IMR-90 (cell line): ENCODE measurements at regions not wholly inside any gene's neighbourhood (a gene's known extent, or its start where the extent isn't known, plus 50 kb on each side); places are given as distances from the start of the nearest gene placed in this dataset.

Source experiments
- ATAC-seq: fragments of 200-7000 bp; cut with Tn5 transposase; 2 replicates; pipeline ENCODE4 v1.9.1; 2020; ENCODE audit warnings: low read depth, mild to moderate bottlenecking, moderate library complexity
- BruUV-seq: library from RNA; stranded (reverse); fragments of 400-500 nt; replicated peaks from 2 replicates; lab custom pipeline; 2021; lab: Mats Ljungman, UMichigan
- CTCF ChIA-PET: fragments of 300-600 bp; formaldehyde crosslinking; extraction: SDS; loops from one replicate; lab custom pipeline; 2021; ENCODE audit warnings: antibody characterized with exemption; lab: Yijun Ruan, JAX
- POLR2A ChIA-PET: fragments of 300-600 bp; sonication (Branson Sonifier 250); formaldehyde crosslinking; loops from one replicate; lab custom pipeline; 2022; ENCODE audit warnings: antibody characterized with exemption; ENCODE audit not compliant: unreplicated experiment; lab: Charles Lee
- DNase-seq: peaks from one replicate; pipeline ENCODE4 v3.0.0; 2013
- H2AFZ ChIP-seq: replicated peaks from 2 replicates; pipeline ENCODE3; 2013; ENCODE audit warnings: low read length, mild to moderate bottlenecking; ENCODE audit not compliant: poor library complexity
- H2AK5ac ChIP-seq: 2 replicates; pipeline ENCODE4 v1.6.1; 2013; ENCODE audit warnings: low read depth, low read length, inconsistent platforms
- H2AK9ac ChIP-seq: replicated peaks from 2 replicates; pipeline ENCODE3; 2013; ENCODE audit warnings: mild to moderate bottlenecking, low read depth, low read length, moderate library complexity; ENCODE audit not compliant: poor library complexity
- H2BK120ac ChIP-seq: 2 replicates; pipeline ENCODE4 v1.6.1; 2013; ENCODE audit warnings: low read depth, low read length, inconsistent platforms
- H2BK15ac ChIP-seq: 3 replicates; pipeline ENCODE4 v1.6.1; 2013; ENCODE audit warnings: low read depth, low read length, inconsistent platforms
- H2BK20ac ChIP-seq: 2 replicates; pipeline ENCODE4 v1.6.1; 2013; ENCODE audit warnings: low read depth, mild to moderate bottlenecking, inconsistent platforms, low read length, moderate library complexity
- H2BK5ac ChIP-seq: 2 replicates; pipeline ENCODE4 v1.6.1; 2013; ENCODE audit warnings: mild to moderate bottlenecking, low read depth, low read length, inconsistent platforms; ENCODE audit not compliant: poor library complexity, severe bottlenecking
- H3K14ac ChIP-seq: replicated peaks from 2 replicates; pipeline ENCODE4 v1.6.1; 2013; ENCODE audit warnings: low read depth, low read length, inconsistent platforms
- H3K18ac ChIP-seq: 2 replicates; pipeline ENCODE4 v1.6.1; 2013; ENCODE audit warnings: low read depth, low read length, control low read depth
- H3K23ac ChIP-seq: 2 replicates; pipeline ENCODE4 v1.6.1; 2013; ENCODE audit warnings: low read depth, low read length, inconsistent platforms
- H3K27ac ChIP-seq: 2 replicates; pipeline ENCODE4 v1.5.1; 2013; ENCODE audit warnings: mild to moderate bottlenecking, control low read depth, low read length; ENCODE audit not compliant: insufficient read depth
- H3K27me3 ChIP-seq: 2 replicates; pipeline ENCODE4 v1.6.1; 2013; ENCODE audit warnings: low read length; ENCODE audit not compliant: control insufficient read depth, insufficient read depth
- H3K36me3 ChIP-seq: 2 replicates; pipeline ENCODE4 v1.6.1; 2013; ENCODE audit warnings: low read length, mixed read lengths; ENCODE audit not compliant: control insufficient read depth, insufficient read depth
- H3K4ac ChIP-seq: 2 replicates; pipeline ENCODE4 v1.6.1; 2013; ENCODE audit warnings: low read depth, low read length, inconsistent platforms
- H3K4me1 ChIP-seq: 2 replicates; pipeline ENCODE4 v1.6.1; 2013; ENCODE audit warnings: low read length, mixed read lengths; ENCODE audit not compliant: control insufficient read depth, insufficient read depth
- H3K4me2 ChIP-seq: 2 replicates; pipeline ENCODE4 v1.6.1; 2013; ENCODE audit warnings: low read depth, mild to moderate bottlenecking, control low read depth, low read length, moderate library complexity
- H3K4me3 ChIP-seq: 2 replicates; pipeline ENCODE4 v1.5.1; 2013; ENCODE audit warnings: low read depth, mild to moderate bottlenecking, control low read depth, low read length, moderate library complexity; ENCODE audit not compliant: insufficient read depth
- H3K56ac ChIP-seq: 2 replicates; pipeline ENCODE4 v1.6.1; 2013; ENCODE audit warnings: low read length, inconsistent platforms; ENCODE audit not compliant: insufficient read depth; ENCODE audit errors: extremely low read depth
- H3K79me1 ChIP-seq, 2 experiments: 2 replicates each; pipeline ENCODE4 v1.6.1; 2013; ENCODE audit warnings: low read length in 2 of 2, inconsistent platforms in 1 of 2, low read depth in 1 of 2
- H3K9ac ChIP-seq: 2 replicates; pipeline ENCODE4 v1.6.1; 2013; ENCODE audit warnings: low read depth, low read length, control low read depth
- H3K9me1 ChIP-seq: 2 replicates; pipeline ENCODE4 v1.6.1; 2013; ENCODE audit warnings: low read length, inconsistent platforms; ENCODE audit not compliant: insufficient read depth
- H3K9me3 ChIP-seq: 2 replicates; pipeline ENCODE4 v1.6.1; 2013; ENCODE audit warnings: low read length; ENCODE audit not compliant: control insufficient read depth, insufficient read depth
- H4K20me1 ChIP-seq: 2 replicates; pipeline ENCODE4 v1.6.1; 2013; ENCODE audit warnings: low read length, inconsistent platforms; ENCODE audit not compliant: insufficient read depth
- H4K5ac ChIP-seq: 2 replicates; pipeline ENCODE4 v1.6.1; 2013; ENCODE audit warnings: mild to moderate bottlenecking, low read depth, low read length, control low read depth
- H4K8ac ChIP-seq, 2 experiments: 2 replicates each; pipeline ENCODE4 v1.6.1; 2013; ENCODE audit warnings: low read depth in 2 of 2, low read length in 2 of 2, control low read depth in 1 of 2, inconsistent platforms in 1 of 2
- H4K91ac ChIP-seq: 2 replicates; pipeline ENCODE4 v1.6.1; 2013; ENCODE audit warnings: low read depth, low read length, inconsistent platforms; ENCODE audit not compliant: insufficient read depth
- BHLHE40 ChIP-seq: fragments of 150-350 bp; IDR thresholded peaks from 2 replicates; pipeline ENCODE4 v1.6.1; 2016; ENCODE audit warnings: mild to moderate bottlenecking, low read depth, low read length
- CEBPB ChIP-seq: IDR thresholded peaks from 2 replicates; pipeline ENCODE4 v1.6.1; 2012; ENCODE audit warnings: low read depth, low read length, improper control_type of control experiment
- CHD1 ChIP-seq: IDR thresholded peaks from 2 replicates; pipeline ENCODE4 v1.6.1; 2012; ENCODE audit warnings: low read depth, low read length, improper control_type of control experiment
- CTCF ChIP-seq: conservative IDR thresholded peaks from 2 replicates; pipeline ENCODE4 v1.5.1; 2012; ENCODE audit warnings: mild to moderate bottlenecking, low read depth, low read length, improper control_type of control experiment
- ELK1 ChIP-seq: fragments of 150-350 bp; IDR thresholded peaks from 2 replicates; pipeline ENCODE4 v1.6.1; 2016; ENCODE audit warnings: low read depth, mild to moderate bottlenecking, low read length, moderate library complexity, borderline replicate concordance
- FOS ChIP-seq: fragments of 150-350 bp; IDR thresholded peaks from 2 replicates; pipeline ENCODE4 v1.6.1; 2016; ENCODE audit warnings: low read depth, low read length
- MAFK ChIP-seq: IDR thresholded peaks from 2 replicates; pipeline ENCODE4 v1.6.1; 2012; ENCODE audit warnings: low read depth, low read length, improper control_type of control experiment
- MAZ ChIP-seq: IDR thresholded peaks from 2 replicates; pipeline ENCODE4 v1.6.1; 2012; ENCODE audit warnings: low read depth, mild to moderate bottlenecking, low read length, improper control_type of control experiment, moderate library complexity, borderline replicate concordance
- MXI1 ChIP-seq: IDR thresholded peaks from 2 replicates; pipeline ENCODE4 v1.6.1; 2012; ENCODE audit warnings: low read depth, mild to moderate bottlenecking, low read length, moderate library complexity, borderline replicate concordance
- NFE2L2 ChIP-seq: fragments of 150-350 bp; IDR thresholded peaks from 2 replicates; pipeline ENCODE4 v1.6.1; 2016; ENCODE audit warnings: low read depth, mild to moderate bottlenecking, low read length
- POLR2A ChIP-seq: IDR thresholded peaks from 2 replicates; pipeline ENCODE4 v1.6.1; 2012; ENCODE audit warnings: mild to moderate bottlenecking, low read depth, low read length
- RAD21 ChIP-seq: IDR thresholded peaks from 2 replicates; pipeline ENCODE4 v1.6.1; 2012; ENCODE audit warnings: low read length, improper control_type of control experiment
- RCOR1 ChIP-seq: IDR thresholded peaks from 2 replicates; pipeline ENCODE4 v1.6.1; 2012; ENCODE audit warnings: mild to moderate bottlenecking, low read length, improper control_type of control experiment; ENCODE audit not compliant: insufficient replicate concordance
- RFX5 ChIP-seq: IDR thresholded peaks from 2 replicates; pipeline ENCODE4 v1.8.0; 2012; ENCODE audit warnings: low read depth, mild to moderate bottlenecking, low read length, moderate library complexity
- SMC3 ChIP-seq: fragments of 150-350 bp; IDR thresholded peaks from 2 replicates; pipeline ENCODE4 v1.6.1; 2016; ENCODE audit warnings: low read depth, mild to moderate bottlenecking, antibody characterized with exemption, low read length, moderate library complexity
- WGBS, 2 experiments: methylation state at CpG; one replicate each; pipeline versions ENCODE4 v1.1.5 to v1.1.7; 2013; ENCODE audit warnings: missing lambda C conversion rate in 2 of 2; ENCODE audit not compliant: insufficient read length in 1 of 2; ENCODE audit errors: extremely low coverage in 2 of 2; 5-methylcytosine and 5-hydroxymethylcytosine counted together
- dilution Hi-C: fragments of 300-500 bp; cut with HindIII; formaldehyde crosslinking; loops from one replicate; pipeline ENCODE4 v1.14.3; 2018; ENCODE audit warnings: low sequenced_read_pairs; ENCODE audit not compliant: unreplicated experiment
- in situ Hi-C: fragments of 300-500 bp; cut with MboI; formaldehyde crosslinking; loops from 3 replicates; pipeline ENCODE4 v1.14.3; 2019; ENCODE audit warnings: low sequenced_read_pairs, inconsistent platforms, mixed read lengths
- intact Hi-C: fragments of 100-400 bp; cut with micrococcal nuclease; formaldehyde crosslinking; loops from 2 replicates; pipeline ENCODE4 v1.10.0; 2022
- TF ChIP-seq, protein P1 (sequence below): fragments of 150-350 bp; IDR thresholded peaks from 2 replicates; pipeline ENCODE4 v1.6.1; 2017; ENCODE audit warnings: mild to moderate bottlenecking, antibody characterized with exemption, low read length, low read depth

DNA sequence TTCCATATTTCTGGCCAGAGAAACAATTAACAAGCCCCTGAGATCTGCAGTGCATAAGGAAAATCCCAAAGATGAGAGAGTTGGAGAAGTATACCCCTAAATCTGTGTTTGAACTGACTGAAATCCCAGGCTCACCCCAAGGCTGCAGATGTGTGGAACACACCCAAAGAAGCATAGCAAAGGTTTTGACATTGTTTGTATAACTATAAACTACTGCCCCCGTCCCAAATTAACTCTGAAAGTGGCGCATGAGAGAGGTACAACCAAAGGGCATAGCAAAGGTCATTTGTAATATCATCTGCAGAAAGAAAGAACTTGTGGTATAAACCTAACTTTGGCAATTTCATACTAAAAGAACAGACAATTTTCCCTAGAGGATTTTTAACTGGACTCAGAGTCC lies 157.9 kb downstream of the DCAF12L1 start:
- Histone ChIP-seq H2BK20ac (no peak overlapping the region), H3K18ac (no peak overlapping the region), H4K20me1 (no peaks in the 10 kb centered on the region), H3K27me3 (no peaks in the 10 kb centered on the region), H2AK5ac (no peak overlapping the region), H3K4me2 (no peak overlapping the region), H3K4ac (no peak overlapping the region), H4K8ac (no peak overlapping the region), H3K79me1 (no peaks in the 10 kb centered on the region), H3K23ac (no peak overlapping the region), H4K91ac (no peak overlapping the region), H3K56ac (no peak overlapping the region), H3K9me1 (no peaks in the 10 kb centered on the region), H3K14ac (no peak overlapping the region), H3K27ac (no peak overlapping the region), H3K4me1 (no peaks in the 10 kb centered on the region), H2AFZ (no peak overlapping the region), H3K9ac (no peak overlapping the region), H2BK15ac (no peak overlapping the region), H4K5ac (no peak overlapping the region), H2BK120ac (no peak overlapping the region), H2AK9ac (no peak overlapping the region), H2BK5ac (no peak overlapping the region), H3K36me3 (no peaks in the 10 kb centered on the region), H3K9me3 (no peaks in the 10 kb centered on the region), H3K4me3 (no peak overlapping the region)
- dilution Hi-C loops, result no loop called here
- in situ Hi-C loops, result no loop called here
- ATAC-seq (no peak), DNase-seq (no peak)
- ChIA-PET CTCF (no interaction called here), POLR2A (no interaction called here)
- no CpG with 5 or more reads among the region's 2 CpGs for WGBS, 2 experiments
- intact Hi-C loops, result no loop called here
- no peak for TF ChIP-seq POLR2A
- no peak for TF ChIP-seq RAD21
- no peak for TF ChIP-seq BHLHE40
- no peak for TF ChIP-seq MXI1
- no peak for TF ChIP-seq SMC3
- TF ChIP-seq RFX5, result no peak
- TF ChIP-seq, protein P1, sequence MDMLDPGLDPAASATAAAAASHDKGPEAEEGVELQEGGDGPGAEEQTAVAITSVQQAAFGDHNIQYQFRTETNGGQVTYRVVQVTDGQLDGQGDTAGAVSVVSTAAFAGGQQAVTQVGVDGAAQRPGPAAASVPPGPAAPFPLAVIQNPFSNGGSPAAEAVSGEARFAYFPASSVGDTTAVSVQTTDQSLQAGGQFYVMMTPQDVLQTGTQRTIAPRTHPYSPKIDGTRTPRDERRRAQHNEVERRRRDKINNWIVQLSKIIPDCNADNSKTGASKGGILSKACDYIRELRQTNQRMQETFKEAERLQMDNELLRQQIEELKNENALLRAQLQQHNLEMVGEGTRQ, result no peak
- TF ChIP-seq CHD1, result no peak
- no peak for TF ChIP-seq FOS
- no peak for TF ChIP-seq CTCF
- TF ChIP-seq CEBPB, result no peak
- no peak for TF ChIP-seq MAFK
- no peak for TF ChIP-seq NFE2L2
- TF ChIP-seq ELK1, result no peak
- TF ChIP-seq RCOR1, result no peak
- no peak for TF ChIP-seq MAZ
- no TSS peak for BruUV-seq
